Left kidney (tissue), 1 donor: ENCODE measurements at regions not wholly inside any gene's neighbourhood (a gene's known extent, or its start where the extent isn't known, plus 50 kb on each side); places are given as distances from the start of the nearest gene placed in this dataset.
A peak's percentile ranks its signal among the peaks of the same experiment; 100 is the strongest.
"Not testable (repeated sequence)": the region's sequence is repeated elsewhere in the genome, so short reads cannot be mapped to it uniquely, and the experiment has no call there.

Experiments used
- DNase-seq: peaks from one replicate; pipeline ENCODE4 v3.0.0-alpha.2; 2013

- DNase-seq = no peak
These were observed 221.4 kb downstream of the ARL4C start for GRCh38 chr2:234275515-234275914.

- no peak for DNase-seq
These were observed 222.8 kb downstream of the ARL4C start for GRCh38 chr2:234273887-234274584.

GRCh38 chr2:234272069-234272850 is 221.8 kb downstream of the SPP2 start:
- no peak for DNase-seq

- no peak for DNase-seq
These were observed 220.8 kb downstream of the SPP2 start for GRCh38 chr2:234271338-234271737.

GRCh38 chr2:234269769-234270204 is 219.3 kb downstream of the SPP2 start:
- DNase-seq = no peak

- DNase-seq = no peak
These were observed 217.0 kb downstream of the SPP2 start for GRCh38 chr2:234267534-234267933.

- no peak for DNase-seq
These were observed 216.4 kb downstream of the SPP2 start for GRCh38 chr2:234266952-234267351.

GRCh38 chr2:234265206-234265605 is 214.7 kb downstream of the SPP2 start:
- DNase-seq = no peak

- DNase-seq = no peak
These were observed 211.2 kb downstream of the SPP2 start for GRCh38 chr2:234261736-234262135.

GRCh38 chr2:234259440-234259839 is 208.9 kb downstream of the SPP2 start:
- no peak for DNase-seq

- no peak for DNase-seq
These were observed 208.2 kb downstream of the SPP2 start for GRCh38 chr2:234258562-234259141.

- peak; percentile 34 for DNase-seq
These were observed 207.5 kb downstream of the SPP2 start for GRCh38 chr2:234257859-234258561.

GRCh38 chr2:234256516-234256915 is 206.0 kb downstream of the SPP2 start:
- no peak for DNase-seq

- DNase-seq = no peak
These were observed 204.4 kb downstream of the SPP2 start for GRCh38 chr2:234254783-234255521.

GRCh38 chr2:234252772-234253171 is 202.3 kb downstream of the SPP2 start:
- DNase-seq = no peak

GRCh38 chr2:234251326-234252271 is 201.1 kb downstream of the SPP2 start:
- DNase-seq = no peak

GRCh38 chr2:234250926-234251325 is 200.4 kb downstream of the SPP2 start:
- DNase-seq = no peak

- DNase-seq = no peak
These were observed 199.4 kb downstream of the SPP2 start for GRCh38 chr2:234249873-234250272.

- no peak for DNase-seq
These were observed 198.7 kb downstream of the SPP2 start for GRCh38 chr2:234249034-234249735.

GRCh38 chr2:234248213-234248710 is 197.8 kb downstream of the SPP2 start:
- DNase-seq = not testable (repeated sequence)
